Heart right ventricle (tissue), 16 donors: ENCODE measurements at regions not wholly inside any gene's neighbourhood (a gene's known extent, or its start where the extent isn't known, plus 50 kb on each side); places are given as distances from the start of the nearest gene placed in this dataset.

Experiments used
- ATAC-seq, 8 donors: fragments of 200-7000 bp; cut with Tn5 transposase; one replicate each; pipeline ENCODE4 v1.9.1; 2020; ENCODE audit warnings: mild to moderate bottlenecking in 8 of 8, moderate library complexity in 8 of 8, moderate number of reproducible peaks in 1 of 8
- DNase-seq, 2 donors: peaks; one replicate each; pipeline ENCODE4 v3.0.0-alpha.2; 2020
- H3K27ac ChIP-seq, 10 donors: fragments of 200-600 bp; sonication (generic) in 2 of 10; one replicate each; pipeline versions ENCODE4 v1.5.0 to v1.8.0; 2020 to 2022; ENCODE audit warnings: mild to moderate bottlenecking in 3 of 10
- H3K27me3 ChIP-seq, 7 donors: fragments of 200-600 bp; one replicate each; pipeline ENCODE4 v1.8.0; 2021 to 2022; ENCODE audit warnings: mild to moderate bottlenecking in 2 of 7
- H3K36me3 ChIP-seq, 9 donors: fragments of 200-600 bp; sonication (generic) in 1 of 9; one replicate each; pipeline versions ENCODE4 v1.5.0 to v1.8.0; 2020 to 2022; ENCODE audit warnings: mild to moderate bottlenecking in 2 of 9
- H3K4me1 ChIP-seq, 9 donors: fragments of 200-600 bp; sonication (generic) in 1 of 9; one replicate each; pipeline versions ENCODE4 v1.5.0 to v1.8.0; 2020 to 2022; ENCODE audit warnings: mild to moderate bottlenecking in 4 of 9
- H3K4me3 ChIP-seq, 10 donors: fragments of 200-600 bp; sonication (generic) in 2 of 10; one replicate each; pipeline versions ENCODE4 v1.5.0 to v1.8.0; 2020 to 2022; ENCODE audit warnings: mild to moderate bottlenecking in 7 of 10, moderate library complexity in 2 of 10
- H3K9me3 ChIP-seq, 11 donors: fragments of 200-600 bp in 10 of 11; sonication (generic) in 2 of 11; one replicate each; pipeline versions ENCODE4 v1.5.0 to v1.8.0; 2013 to 2022; ENCODE audit warnings: mild to moderate bottlenecking in 2 of 11, control low read depth in 1 of 11, moderate library complexity in 1 of 11
- WGBS, 2 donors: extraction: QIAGEN DNeasy Blood & Tissue Kit; methylation state at CpG; one replicate each; pipeline ENCODE4 v1.1.7; 2013; ENCODE audit warnings: inconsistent platforms in 1 of 2; 5-methylcytosine and 5-hydroxymethylcytosine counted together
- intact Hi-C, 10 donors: fragments of 100-400 bp; cut with DNase I; formaldehyde crosslinking; loops; one replicate each; pipeline versions ENCODE4 v1.11.1 to v1.14.2; 2022
- TF ChIP-seq, protein P1 (sequence below), 9 donors: fragments of 200-600 bp; sonication (generic) in 2 of 9; IDR thresholded peaks; one replicate each; pipeline versions ENCODE4 v1.5.0 to v1.8.0; 2021 to 2022; ENCODE audit warnings: antibody characterized with exemption in 9 of 9, mild to moderate bottlenecking in 5 of 9, moderate library complexity in 1 of 9
- donor health status: Arrhythmogenic right ventricular cardiomyopathy.
- donor health status: ischemic (EF 13 %, LVEDD 7.1; RV severe dilation, severe dysfunction).
- donor health status: healthy with polysubstance abuse.
- donor health status: DM: no; HTN: yes; CAD: no.
- donor health status: DM: no; HTN: no; CAD: no.
- donor health status: ischemic (EF 25% LVEDD 6.9; RV normal size, moderate dysfunction).
- donor health status: ischemic (EF 25% LVEDD 5.7; RV mildly dilated, moderate dysfunction).
- donor health status: healthy.
- donor health status: DM: yes; HTN: yes; CAD: no.
- donor health status: Ischemic cardiomyopathy.
- donor health status: ischemic (EF 35%, LVEDD 5.7; RV mildly dilated, moderate dysfunction).
- donor health status: nonischemic (EF 11% LVEDD 7.7; RV severe dilation, severe dysfunction).
- donor health status: DM: yes; HTN: yes; CAD: no.
- donor health status: PGD.
- donor health status: ischemic (EF 29% LVEDD 5.4; RV normal size, mild dysfunction).
- donor health status: nonischemic (EF 23%, LVEDD 6.1; RV moderate dilation, normal function).

DNA sequence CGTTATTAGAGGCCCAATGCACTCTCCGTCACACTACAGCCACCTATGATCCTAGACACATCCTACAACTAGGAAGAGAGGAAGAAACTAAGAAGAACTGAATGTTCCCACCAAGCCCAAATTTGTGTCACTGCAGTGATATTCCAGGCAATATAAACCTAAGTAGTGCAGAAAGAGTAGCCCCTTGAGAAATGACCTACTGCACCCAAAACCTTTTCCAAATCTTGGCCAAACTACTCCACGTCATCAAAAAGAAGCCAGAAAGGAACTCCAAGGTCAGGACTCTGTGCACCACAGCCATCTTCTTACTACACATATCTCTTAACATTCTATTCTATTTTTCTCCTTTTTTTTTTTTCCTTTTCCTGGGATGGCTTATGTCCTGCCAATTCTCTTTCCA, 60.2 kb downstream of the ADAMTS1 start:
- Histone ChIP-seq H3K4me1 (peaks cover 0 to 56% (median 26%) of the 10 kb centered on the region in 9 donors), H3K27ac (peak overlapping the region; percentile 29 to 71 (median 48)), H3K27me3 (no peaks in the 10 kb centered on the region), H3K4me3 (no peak overlapping the region), H3K36me3 (no peaks in the 10 kb centered on the region), H3K9me3 (peaks cover 0 to 8% (median 0%) of the 10 kb centered on the region in 11 donors)
- TF ChIP-seq, protein P1, sequence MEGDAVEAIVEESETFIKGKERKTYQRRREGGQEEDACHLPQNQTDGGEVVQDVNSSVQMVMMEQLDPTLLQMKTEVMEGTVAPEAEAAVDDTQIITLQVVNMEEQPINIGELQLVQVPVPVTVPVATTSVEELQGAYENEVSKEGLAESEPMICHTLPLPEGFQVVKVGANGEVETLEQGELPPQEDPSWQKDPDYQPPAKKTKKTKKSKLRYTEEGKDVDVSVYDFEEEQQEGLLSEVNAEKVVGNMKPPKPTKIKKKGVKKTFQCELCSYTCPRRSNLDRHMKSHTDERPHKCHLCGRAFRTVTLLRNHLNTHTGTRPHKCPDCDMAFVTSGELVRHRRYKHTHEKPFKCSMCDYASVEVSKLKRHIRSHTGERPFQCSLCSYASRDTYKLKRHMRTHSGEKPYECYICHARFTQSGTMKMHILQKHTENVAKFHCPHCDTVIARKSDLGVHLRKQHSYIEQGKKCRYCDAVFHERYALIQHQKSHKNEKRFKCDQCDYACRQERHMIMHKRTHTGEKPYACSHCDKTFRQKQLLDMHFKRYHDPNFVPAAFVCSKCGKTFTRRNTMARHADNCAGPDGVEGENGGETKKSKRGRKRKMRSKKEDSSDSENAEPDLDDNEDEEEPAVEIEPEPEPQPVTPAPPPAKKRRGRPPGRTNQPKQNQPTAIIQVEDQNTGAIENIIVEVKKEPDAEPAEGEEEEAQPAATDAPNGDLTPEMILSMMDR (IDR thresholded peaks at IDR 0.05): no peak
- DNase-seq (no peak), ATAC-seq (peak in 7 of 8 donors; percentile 23 to 79 (median 57))
- WGBS, 2 donors: 71 to 82% methylated on average over 3 of the region's 3 CpGs
- intact Hi-C loops: no loop called here

DNA sequence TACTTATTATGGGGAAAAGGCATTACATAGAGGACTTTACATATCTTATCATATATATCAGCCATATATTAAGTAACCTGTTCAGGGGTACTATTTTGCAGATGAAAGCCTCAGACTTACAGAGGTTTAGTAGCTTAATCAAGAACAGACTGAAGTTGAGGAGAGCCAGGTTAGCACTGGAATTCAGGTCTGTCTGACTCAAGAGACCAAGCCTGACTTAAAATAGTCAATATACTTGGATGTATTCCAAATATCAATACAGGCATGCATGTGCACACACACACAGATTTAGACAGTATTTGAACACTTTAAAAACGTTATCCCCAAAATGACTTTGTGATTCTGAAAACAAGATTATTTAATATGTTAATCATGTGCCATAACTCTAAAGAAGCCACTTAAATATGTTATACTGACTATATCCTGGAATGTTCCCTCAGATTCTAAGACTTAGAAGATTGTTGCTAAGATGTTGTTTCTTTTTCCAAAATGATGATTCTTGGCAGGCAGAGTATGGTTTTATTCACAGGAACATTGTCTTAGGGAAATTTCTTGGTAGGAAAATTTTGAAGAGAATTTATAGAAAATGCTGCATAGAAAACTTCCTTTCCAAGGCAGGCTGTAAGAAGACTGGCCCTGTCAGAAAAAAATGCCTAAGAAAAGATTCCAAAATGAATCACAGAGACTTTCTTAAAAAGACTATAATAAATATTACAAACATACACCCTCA, 61.6 kb downstream of the ADAMTS1 start:
- TF ChIP-seq, protein P1 (IDR thresholded peaks at IDR 0.05): no peak
- DNase-seq: no peak
- Histone ChIP-seq H3K27ac (peak overlapping the region in 9 of 10 donors; percentile 14 to 71 (median 44)), H3K4me3 (no peak overlapping the region), H3K36me3 (no peaks in the 10 kb centered on the region), H3K4me1 (peaks cover 0 to 46% (median 20%) of the 10 kb centered on the region in 9 donors), H3K9me3 (peaks cover 0 to 8% (median 0%) of the 10 kb centered on the region in 11 donors), H3K27me3 (no peaks in the 10 kb centered on the region)
- intact Hi-C loops: no loop called here
- ATAC-seq: peak in 2 of 8 donors; percentile 5 to 25
- WGBS, 2 donors: 19% methylated on average over 1 of the region's 1 CpG

DNA sequence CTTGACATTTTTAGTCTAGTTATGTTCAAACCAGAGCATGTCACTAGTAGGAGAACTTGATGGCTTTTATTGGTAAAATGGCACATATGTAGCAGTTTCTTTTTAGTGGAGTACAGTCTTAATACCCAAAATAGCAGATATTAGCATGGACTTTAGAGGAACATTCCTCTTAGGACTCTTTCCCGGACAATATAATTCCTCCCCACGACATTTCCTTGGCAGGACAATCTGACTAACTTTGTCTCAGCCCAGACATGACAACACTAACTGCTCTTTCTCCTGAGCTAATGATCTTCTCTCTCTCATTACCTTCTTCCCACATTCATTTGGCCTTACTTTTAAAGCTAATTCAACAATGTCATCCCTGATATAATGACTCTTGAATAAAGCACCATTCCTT, 62.5 kb downstream of the ADAMTS1 start:
- peak in 4 of 8 donors; percentile 30 to 69 (median 46) for ATAC-seq
- intact Hi-C loops: no loop called here
- TF ChIP-seq, protein P1 (IDR thresholded peaks at IDR 0.05): no peak
- DNase-seq: no peak
- no peaks in the 10 kb centered on the region for H3K27me3 ChIP-seq
- H3K27ac ChIP-seq: peak overlapping the region; percentile 1 to 71 (median 36)
- WGBS, 2 donors: 23 to 36% methylated on average over 2 of the region's 2 CpGs
- no peak overlapping the region for H3K4me3 ChIP-seq
- peaks cover 0 to 46% (median 20%) of the 10 kb centered on the region in 9 donors for H3K4me1 ChIP-seq
- peaks cover 0 to 8% (median 0%) of the 10 kb centered on the region in 11 donors for H3K9me3 ChIP-seq
- H3K36me3 ChIP-seq: no peaks in the 10 kb centered on the region

DNA sequence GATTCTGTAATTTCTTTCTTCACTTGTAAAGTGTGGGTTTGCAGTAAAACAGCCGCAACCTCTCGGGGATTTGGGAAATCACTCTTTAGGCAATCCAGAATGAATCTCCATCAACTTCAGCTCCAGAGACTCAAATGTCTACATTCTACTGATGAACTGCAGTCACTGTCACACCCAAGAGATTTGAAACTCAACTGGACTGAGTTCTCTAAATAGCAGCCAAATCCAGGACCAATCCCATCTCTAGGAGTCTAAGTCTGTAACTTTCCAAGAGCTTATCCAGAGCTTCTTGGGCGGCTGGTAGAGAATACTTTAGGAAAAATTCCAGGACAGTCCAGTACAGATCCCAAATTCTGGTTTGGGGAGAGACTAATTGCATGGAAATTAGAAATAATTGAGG, 62.9 kb downstream of the ADAMTS1 start:
- TF ChIP-seq, protein P1 (IDR thresholded peaks at IDR 0.05): no peak
- Histone ChIP-seq H3K4me1 (peaks cover 0 to 46% (median 20%) of the 10 kb centered on the region in 9 donors), H3K9me3 (peaks cover 0 to 8% (median 0%) of the 10 kb centered on the region in 11 donors), H3K27me3 (no peaks in the 10 kb centered on the region), H3K4me3 (no peak overlapping the region), H3K27ac (peak overlapping the region; percentile 1 to 71 (median 36)), H3K36me3 (no peaks in the 10 kb centered on the region)
- DNase-seq: peak in 1 of 2 donors; percentile 29
- WGBS, 2 donors: 61 to 69% methylated on average over 3 of the region's 3 CpGs
- ATAC-seq: peak in 7 of 8 donors; percentile 43 to 73 (median 63)
- intact Hi-C loops: no loop called here
